Heart left ventricle (tissue), 13 donors: ENCODE measurements at regions not wholly inside any gene's neighbourhood (a gene's known extent, or its start where the extent isn't known, plus 50 kb on each side); places are given as distances from the start of the nearest gene placed in this dataset.

Experiments used
- CTCF ChIP-seq, 12 donors: fragments of 200-600 bp; sonication (generic) in 4 of 12; IDR thresholded peaks; one replicate each; pipeline versions ENCODE4 v1.5.0 to v1.8.0; 2018 to 2022; ENCODE audit warnings: antibody characterized with exemption in 12 of 12, mild to moderate bottlenecking in 5 of 12
- POLR2A ChIP-seq, 2 donors: fragments of 450-650 bp; IDR thresholded peaks; one replicate each; pipeline ENCODE4 v1.6.1; 2017; ENCODE audit warnings: antibody characterized with exemption in 2 of 2, mild to moderate bottlenecking in 2 of 2, moderate library complexity in 2 of 2
- donor health status: ischemic (EF 13 %, LVEDD 7.1; RV severe dilation, severe dysfunction).
- donor health status: DM: no; HTN: yes; CAD: no.
- donor health status: DM: no; HTN: no; CAD: no.
- donor health status: ischemic (EF 25% LVEDD 6.9; RV normal size, moderate dysfunction).
- donor health status: ischemic (EF 25% LVEDD 5.7; RV mildly dilated, moderate dysfunction).
- donor health status: ischemic (EF 35%, LVEDD 5.7; RV mildly dilated, moderate dysfunction).
- donor health status: nonischemic (EF 11% LVEDD 7.7; RV severe dilation, severe dysfunction).
- donor health status: DM: yes; HTN: yes; CAD: no.
- donor health status: PGD.
- donor health status: ischemic (EF 29% LVEDD 5.4; RV normal size, mild dysfunction).
- donor health status: nonischemic (EF 23%, LVEDD 6.1; RV moderate dilation, normal function).

GRCh38 chr6:6534399-6534798 lies 54.1 kb upstream of the LY86 start:
- no peak for TF ChIP-seq CTCF (IDR thresholded peaks at IDR 0.05)
- no peak for TF ChIP-seq POLR2A (IDR thresholded peaks at IDR 0.05)
